ENCODE measurements at regions not wholly inside any gene's neighbourhood (a gene's known extent, or its start where the extent isn't known, plus 50 kb on each side); places are given as distances from the start of the nearest gene placed in this dataset.

DNA sequence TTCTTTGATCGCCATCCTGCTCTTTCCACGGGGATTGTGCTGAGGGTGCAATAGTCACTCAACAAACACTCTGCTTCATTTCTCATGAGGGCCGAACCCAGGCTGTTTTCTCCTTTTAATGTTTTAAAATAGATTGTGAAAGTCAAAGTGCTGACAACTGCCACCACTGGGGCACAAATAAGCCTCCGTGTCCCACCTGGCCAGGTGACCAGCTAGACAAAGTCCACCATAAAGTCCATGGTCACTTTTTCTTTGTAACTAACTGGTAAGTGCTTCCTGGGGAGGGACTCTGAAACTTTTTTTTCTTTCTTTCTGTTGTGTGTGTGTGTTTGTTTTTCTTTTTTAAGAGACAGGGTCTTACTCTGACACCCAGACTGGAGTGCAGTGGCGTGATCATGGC, 219.8 kb downstream of the LY86 start:
- intact Hi-C loops (cut with micrococcal nuclease; ENCODE audit: unreplicated experiment), result no loop called here
- no peaks in the 10 kb centered on the region for H3K9me3 Mint-ChIP-seq (ENCODE audit: low read depth, unreplicated experiment)
- H3K27me3 Mint-ChIP-seq (ENCODE audit: unreplicated experiment), result no peaks in the 10 kb centered on the region
- peaks cover 25% of the 10 kb centered on the region for H3K36me3 Mint-ChIP-seq (ENCODE audit: insufficient read depth, unreplicated experiment)
- peak overlapping the region; percentile 33 for H3K27ac Mint-ChIP-seq (ENCODE audit: unreplicated experiment)
- peaks cover 42% of the 10 kb centered on the region for H3K4me1 Mint-ChIP-seq (ENCODE audit: low read depth, unreplicated experiment)
- BruUV-seq (replicated peaks), result no TSS peak
- CTCF ChIA-PET, result no interaction called here
- no peak for DNase-seq
- H3K4me3 Mint-ChIP-seq (ENCODE audit: low read depth, unreplicated experiment), result no peak overlapping the region
- TF ChIP-seq, protein P1, sequence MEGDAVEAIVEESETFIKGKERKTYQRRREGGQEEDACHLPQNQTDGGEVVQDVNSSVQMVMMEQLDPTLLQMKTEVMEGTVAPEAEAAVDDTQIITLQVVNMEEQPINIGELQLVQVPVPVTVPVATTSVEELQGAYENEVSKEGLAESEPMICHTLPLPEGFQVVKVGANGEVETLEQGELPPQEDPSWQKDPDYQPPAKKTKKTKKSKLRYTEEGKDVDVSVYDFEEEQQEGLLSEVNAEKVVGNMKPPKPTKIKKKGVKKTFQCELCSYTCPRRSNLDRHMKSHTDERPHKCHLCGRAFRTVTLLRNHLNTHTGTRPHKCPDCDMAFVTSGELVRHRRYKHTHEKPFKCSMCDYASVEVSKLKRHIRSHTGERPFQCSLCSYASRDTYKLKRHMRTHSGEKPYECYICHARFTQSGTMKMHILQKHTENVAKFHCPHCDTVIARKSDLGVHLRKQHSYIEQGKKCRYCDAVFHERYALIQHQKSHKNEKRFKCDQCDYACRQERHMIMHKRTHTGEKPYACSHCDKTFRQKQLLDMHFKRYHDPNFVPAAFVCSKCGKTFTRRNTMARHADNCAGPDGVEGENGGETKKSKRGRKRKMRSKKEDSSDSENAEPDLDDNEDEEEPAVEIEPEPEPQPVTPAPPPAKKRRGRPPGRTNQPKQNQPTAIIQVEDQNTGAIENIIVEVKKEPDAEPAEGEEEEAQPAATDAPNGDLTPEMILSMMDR (IDR thresholded peaks at IDR 0.05; ENCODE audit: unreplicated experiment), result no peak

DNA sequence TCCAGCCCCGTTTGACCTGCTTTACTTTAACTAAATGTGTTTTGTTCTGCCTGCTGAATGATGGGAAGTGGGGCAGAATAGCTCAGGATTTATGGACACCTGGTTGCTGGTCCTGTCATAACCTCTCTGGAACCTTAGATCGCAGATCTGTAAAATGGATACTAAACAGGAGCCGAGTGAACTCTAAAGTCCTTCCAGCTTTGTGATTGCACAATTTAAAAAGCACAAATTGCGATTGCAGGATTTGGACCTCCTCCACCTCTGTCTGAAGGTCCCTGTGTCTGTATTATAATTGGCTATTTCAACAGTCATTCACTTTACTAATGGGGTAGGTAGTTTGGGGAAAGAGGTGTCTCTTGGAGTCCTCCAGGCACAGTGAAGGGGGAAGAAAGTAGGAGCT, 220.4 kb downstream of the LY86 start:
- H3K9me3 Mint-ChIP-seq (ENCODE audit: low read depth, unreplicated experiment), result no peaks in the 10 kb centered on the region

DNA sequence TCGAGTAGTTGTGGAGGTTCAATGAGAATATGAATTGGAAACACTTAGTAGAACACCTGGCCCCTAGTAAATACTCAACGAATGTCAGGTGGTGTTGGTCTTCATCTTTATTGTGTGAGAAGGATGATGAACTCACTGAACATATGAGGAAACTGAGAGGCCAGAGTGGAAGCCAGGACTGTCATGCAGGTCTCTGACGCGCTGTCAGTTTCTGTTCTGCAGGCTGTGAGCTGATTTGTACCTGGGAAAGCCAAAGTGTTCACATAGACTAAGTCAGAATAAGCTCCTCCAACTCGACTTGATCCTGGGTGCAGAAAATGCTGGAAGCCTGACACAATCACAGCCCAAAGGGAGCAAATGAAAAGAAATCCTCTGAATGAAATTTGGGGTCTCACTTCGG, 222.2 kb downstream of the LY86 start:
- Mint-ChIP-seq H3K4me3 (ENCODE audit: low read depth, unreplicated experiment) (peak overlapping the region; percentile 63), H3K27ac (ENCODE audit: unreplicated experiment) (peak overlapping the region; percentile 99), H3K9me3 (ENCODE audit: low read depth, unreplicated experiment) (no peaks in the 10 kb centered on the region), H3K36me3 (ENCODE audit: insufficient read depth, unreplicated experiment) (peaks cover 25% of the 10 kb centered on the region), H3K27me3 (ENCODE audit: unreplicated experiment) (no peaks in the 10 kb centered on the region), H3K4me1 (ENCODE audit: low read depth, unreplicated experiment) (peaks cover 36% of the 10 kb centered on the region)
- no peak for DNase-seq
- TSS peak; percentile 94 for BruUV-seq (replicated peaks)
- intact Hi-C loops (cut with micrococcal nuclease; ENCODE audit: unreplicated experiment), result loop anchor here (10.0 kb wide), 2 partner anchors 334 to 424 kb away; no protein-coding TSS in a partner anchor
- TF ChIP-seq, protein P1 (IDR thresholded peaks at IDR 0.05; ENCODE audit: unreplicated experiment), result no peak
- CTCF ChIA-PET, result interaction anchor here (0.9 to 2.7 kb wide), 4 partner anchors 10 to 248 kb away, joined by 3 to 16 read pairs (median 5); no protein-coding TSS in a partner anchor

More for the DNA sequence above, 220.4 kb downstream of the LY86 start:
- intact Hi-C loops (cut with micrococcal nuclease; ENCODE audit: unreplicated experiment), result no loop called here
- TF ChIP-seq, protein P1 (IDR thresholded peaks at IDR 0.05; ENCODE audit: unreplicated experiment), result no peak
- Mint-ChIP-seq H3K36me3 (ENCODE audit: insufficient read depth, unreplicated experiment) (peaks cover 25% of the 10 kb centered on the region), H3K27me3 (ENCODE audit: unreplicated experiment) (no peaks in the 10 kb centered on the region), H3K27ac (ENCODE audit: unreplicated experiment) (peak overlapping the region; percentile 33), H3K4me3 (ENCODE audit: low read depth, unreplicated experiment) (no peak overlapping the region), H3K4me1 (ENCODE audit: low read depth, unreplicated experiment) (peaks cover 40% of the 10 kb centered on the region)
- no TSS peak for BruUV-seq (replicated peaks)
- DNase-seq, result no peak
- CTCF ChIA-PET, result no interaction called here

DNA sequence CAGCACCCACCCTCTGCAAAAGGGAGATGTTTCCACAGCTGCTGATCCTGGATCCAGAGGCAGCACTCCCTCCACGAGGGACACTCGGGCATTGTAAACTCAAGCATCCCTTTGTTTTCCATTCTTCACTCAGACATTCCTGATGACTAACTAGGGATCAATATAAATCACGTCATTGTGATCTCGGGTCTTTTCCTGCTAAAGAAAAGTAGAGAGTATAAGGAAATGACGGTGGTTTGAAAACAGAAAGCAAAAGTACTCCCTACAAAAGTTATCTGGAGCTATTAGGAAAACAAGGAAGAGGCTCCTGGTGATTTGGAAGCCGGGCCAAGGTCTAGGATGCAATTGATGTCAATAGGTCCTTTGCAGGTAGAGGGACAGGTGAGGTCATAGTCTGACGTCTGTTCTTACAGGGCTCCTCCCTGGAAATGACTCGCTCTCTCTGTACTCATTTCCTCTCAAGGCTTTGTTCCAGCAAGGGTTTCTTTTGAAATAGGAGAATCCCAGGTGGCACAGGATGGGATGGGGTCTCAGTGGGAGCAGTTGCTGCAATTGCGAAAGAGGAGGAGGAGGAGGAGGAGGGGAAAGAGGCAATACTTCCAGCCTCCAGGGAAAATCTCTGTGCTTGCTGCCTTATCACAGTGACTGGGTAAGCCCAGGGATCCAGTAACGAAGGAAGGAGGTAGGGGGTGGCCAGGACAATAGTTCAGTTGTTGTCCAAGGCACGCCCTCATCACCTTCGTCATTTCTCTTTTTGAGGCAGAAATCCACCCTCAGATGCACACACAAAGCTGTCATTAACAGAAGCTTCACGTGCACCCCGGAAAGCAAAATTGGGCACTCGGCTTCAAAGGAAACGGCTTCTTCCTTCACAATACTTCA, 222.8 kb downstream of the LY86 start:
- no TSS peak for BruUV-seq (replicated peaks)
- intact Hi-C loops (cut with micrococcal nuclease; ENCODE audit: unreplicated experiment), result loop anchor here (10.0 kb wide), 2 partner anchors 333 to 423 kb away; no protein-coding TSS in a partner anchor
- CTCF ChIA-PET, result interaction anchor here (0.9 to 2.7 kb wide), 4 partner anchors 10 to 247 kb away, joined by 3 to 16 read pairs (median 5); no protein-coding TSS in a partner anchor

More for the DNA sequence above, 222.8 kb downstream of the LY86 start:
- Mint-ChIP-seq H3K4me3 (ENCODE audit: low read depth, unreplicated experiment) (peak overlapping the region; percentile 63), H3K27me3 (ENCODE audit: unreplicated experiment) (no peaks in the 10 kb centered on the region), H3K9me3 (ENCODE audit: low read depth, unreplicated experiment) (no peaks in the 10 kb centered on the region), H3K36me3 (ENCODE audit: insufficient read depth, unreplicated experiment) (peaks cover 25% of the 10 kb centered on the region), H3K4me1 (ENCODE audit: low read depth, unreplicated experiment) (peaks cover 34% of the 10 kb centered on the region), H3K27ac (ENCODE audit: unreplicated experiment) (peak overlapping the region; percentile 99)
- DNase-seq, result peak; percentile 78
- TF ChIP-seq, protein P1 (IDR thresholded peaks at IDR 0.05; ENCODE audit: unreplicated experiment), result no peak

All from Calu3 (cell line).